HG02678 (cell line): ENCODE measurements at regions not wholly inside any gene's neighbourhood (a gene's known extent, or its start where the extent isn't known, plus 50 kb on each side); places are given as distances from the start of the nearest gene placed in this dataset.
"Not testable (repeated sequence)": the region's sequence is repeated elsewhere in the genome, so short reads cannot be mapped to it uniquely, and the experiment has no call there.

Experiments used
- ATAC-seq: cut with Tn5 transposase; IDR thresholded peaks from one replicate; pipeline ENCODE4 v1.9.1; 2021; ENCODE audit warnings: mild to moderate bottlenecking, moderate library complexity; ENCODE audit not compliant: unreplicated experiment

- not testable (repeated sequence) for ATAC-seq
These were observed 127.0 kb upstream of the NBPF11 start for GRCh38 chr1:148279002-148279542.

DNA sequence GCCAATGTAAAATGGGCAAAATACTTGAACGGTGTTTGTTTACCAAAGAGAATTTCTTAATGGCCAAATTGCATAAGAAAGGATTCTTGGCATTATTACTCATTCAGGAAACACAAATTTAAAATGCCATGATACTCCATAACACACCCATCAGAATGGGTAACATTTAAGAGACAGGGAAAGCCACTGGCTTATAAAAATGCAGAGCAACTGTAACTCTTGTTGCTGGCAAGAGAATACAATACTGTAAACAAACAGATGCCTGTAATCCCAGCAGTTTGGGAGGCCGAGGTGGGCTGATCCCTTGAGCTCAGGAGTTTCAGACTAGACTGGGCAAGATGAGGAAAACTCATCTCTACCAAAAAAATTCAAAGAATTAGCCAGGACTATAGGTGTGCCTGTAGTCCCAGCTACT lies 125.8 kb upstream of the NBPF11 start:
- ATAC-seq = not testable (repeated sequence)

DNA sequence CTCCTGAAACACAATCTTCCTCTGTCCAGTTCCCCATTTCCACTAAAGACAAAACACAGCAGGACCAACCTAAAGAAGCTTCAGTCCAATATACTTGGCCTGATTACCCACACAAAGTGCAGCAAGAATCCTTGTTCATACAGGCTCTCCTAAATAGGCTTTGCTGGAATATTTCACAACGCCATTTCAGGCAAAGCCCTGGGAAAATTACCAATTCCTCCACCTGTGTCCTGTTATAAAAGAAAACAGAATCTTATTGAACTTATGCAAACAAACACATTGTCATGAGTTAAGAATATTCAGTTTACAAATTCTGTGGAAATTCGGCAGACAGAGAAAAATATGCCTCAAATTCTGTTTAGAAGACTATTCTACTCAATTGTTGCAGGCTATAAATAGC lies 115.0 kb upstream of the NBPF11 start:
- ATAC-seq = not testable (repeated sequence)

DNA sequence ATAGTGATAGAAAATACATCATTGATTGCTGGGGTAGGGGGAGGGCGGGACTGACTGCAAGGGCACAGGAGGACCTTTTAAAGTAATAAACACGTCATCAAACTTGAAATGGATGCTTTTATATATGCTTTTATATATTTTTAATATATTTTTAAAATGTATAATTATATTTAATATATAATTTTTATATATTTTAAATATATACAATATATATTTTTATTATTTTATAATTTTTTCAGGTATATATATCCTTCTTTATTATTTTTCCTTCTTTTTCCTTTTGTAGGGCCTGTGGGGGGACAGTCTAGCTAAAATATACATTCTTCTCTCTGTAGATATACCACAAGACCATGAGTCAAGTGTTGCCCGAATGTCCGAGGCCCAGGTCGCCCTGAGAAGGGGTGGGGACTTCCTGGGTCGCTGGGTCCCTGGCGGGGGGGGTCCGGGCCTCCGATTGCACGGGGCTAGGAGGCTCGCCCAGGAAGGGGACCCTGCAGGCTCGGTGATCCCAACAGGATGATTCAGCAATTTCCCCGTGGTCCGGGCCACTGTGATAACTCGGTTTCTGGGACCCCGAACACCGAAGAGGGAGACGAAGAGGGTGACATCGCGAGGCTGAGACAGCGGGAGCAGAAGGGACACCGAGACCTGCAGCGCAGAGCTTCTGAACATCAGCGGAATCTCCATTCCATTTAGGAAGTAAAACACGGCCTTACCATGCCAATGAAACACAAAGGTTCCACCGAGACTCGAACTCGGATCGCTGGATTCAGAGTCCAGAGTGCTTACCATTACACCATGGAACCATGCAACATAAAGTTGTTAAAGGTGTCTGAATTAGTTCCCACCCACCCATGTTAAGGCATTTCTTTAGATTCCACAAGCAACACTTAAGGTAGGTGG lies 112.5 kb upstream of the NBPF11 start:
- no peak for ATAC-seq

- ATAC-seq = no peak
These were observed 111.8 kb upstream of the NBPF11 start for GRCh38 chr1:148263906-148264255.

GRCh38 chr1:148263128-148263905 lies 111.2 kb upstream of the NBPF11 start:
- peak; percentile 72 for ATAC-seq

DNA sequence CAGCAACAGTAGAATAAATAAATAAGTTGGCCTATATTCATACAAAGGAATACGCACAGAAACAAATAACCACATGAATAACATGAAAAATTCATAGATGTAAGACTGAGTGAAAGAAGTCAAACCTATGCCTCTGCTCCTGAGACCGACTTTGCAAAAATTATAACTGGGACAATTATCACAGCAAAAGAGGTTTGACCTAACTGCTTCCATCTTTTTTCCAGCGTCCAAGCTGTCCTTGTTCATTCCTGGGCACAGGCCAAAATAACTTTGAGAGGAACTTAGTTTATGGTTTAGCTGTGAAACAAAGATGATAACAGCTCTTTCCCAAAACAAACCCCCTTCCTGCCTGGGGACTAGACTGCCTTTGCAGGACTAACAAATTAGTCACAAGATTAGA lies 109.6 kb upstream of the NBPF11 start:
- not testable (repeated sequence) for ATAC-seq

DNA sequence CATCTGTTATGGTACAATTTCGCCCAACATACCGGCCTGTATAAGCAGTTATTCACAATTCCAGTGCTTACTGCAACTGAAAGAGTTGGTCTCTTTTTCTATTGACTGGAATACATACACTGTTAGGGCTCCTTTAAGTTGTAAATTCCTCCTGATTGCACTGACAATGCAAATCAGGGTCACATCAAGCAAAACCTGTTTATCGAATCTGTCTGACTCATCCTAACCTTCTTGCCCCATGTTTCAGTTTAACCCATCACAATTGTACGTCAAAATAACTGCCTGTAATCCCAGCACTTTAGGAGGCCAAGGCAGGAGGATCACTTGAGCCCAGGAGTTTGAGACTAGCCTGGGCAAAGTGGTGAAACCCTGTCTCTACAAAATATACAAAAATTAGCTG lies 105.8 kb upstream of the NBPF11 start:
- ATAC-seq = not testable (repeated sequence)

GRCh38 chr1:148254611-148255429 lies 102.7 kb upstream of the NBPF11 start:
- not testable (repeated sequence) for ATAC-seq

DNA sequence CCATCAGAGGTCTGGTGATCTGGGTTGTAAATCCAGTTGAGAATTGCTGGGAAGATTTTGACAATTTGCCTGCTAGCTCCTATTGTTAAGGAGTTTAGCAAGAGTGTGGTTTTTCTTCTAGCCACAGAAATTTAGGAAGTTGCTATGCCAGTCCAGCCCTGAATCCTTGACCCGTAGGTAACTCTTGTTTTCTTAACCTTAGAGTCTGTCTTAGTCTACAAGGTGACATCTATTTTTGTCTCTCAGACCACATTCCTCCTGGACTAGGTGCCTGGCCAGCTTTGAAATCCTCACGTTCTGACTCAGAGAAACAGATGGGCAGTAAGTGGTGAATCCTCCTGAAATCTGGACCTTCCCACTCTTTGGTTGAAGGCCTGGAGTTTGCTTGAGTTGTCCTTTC lies 101.7 kb upstream of the NBPF11 start:
- not testable (repeated sequence) for ATAC-seq

DNA sequence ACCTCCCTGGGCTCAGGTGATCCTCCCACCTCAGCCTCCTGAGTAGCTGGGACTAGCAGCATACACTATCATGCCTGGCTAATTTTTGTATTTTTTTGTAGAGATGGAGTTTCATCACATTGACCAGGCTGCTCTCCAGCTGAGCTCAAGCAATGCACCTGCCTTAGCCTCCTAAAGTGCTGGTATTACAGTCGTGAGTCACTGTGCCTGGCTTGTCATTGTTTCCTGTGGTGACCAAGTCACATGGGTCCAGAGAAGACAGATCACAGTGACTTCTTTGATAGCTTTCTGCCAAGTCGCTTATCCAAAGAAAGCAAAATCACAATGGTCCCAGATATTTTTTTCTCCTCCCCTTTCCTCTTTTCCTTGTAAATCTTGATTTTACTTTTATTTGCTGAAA lies 96.7 kb upstream of the NBPF11 start:
- ATAC-seq = not testable (repeated sequence)

GRCh38 chr1:148246258-148246861 lies 94.3 kb upstream of the NBPF11 start:
- ATAC-seq = not testable (repeated sequence)

DNA sequence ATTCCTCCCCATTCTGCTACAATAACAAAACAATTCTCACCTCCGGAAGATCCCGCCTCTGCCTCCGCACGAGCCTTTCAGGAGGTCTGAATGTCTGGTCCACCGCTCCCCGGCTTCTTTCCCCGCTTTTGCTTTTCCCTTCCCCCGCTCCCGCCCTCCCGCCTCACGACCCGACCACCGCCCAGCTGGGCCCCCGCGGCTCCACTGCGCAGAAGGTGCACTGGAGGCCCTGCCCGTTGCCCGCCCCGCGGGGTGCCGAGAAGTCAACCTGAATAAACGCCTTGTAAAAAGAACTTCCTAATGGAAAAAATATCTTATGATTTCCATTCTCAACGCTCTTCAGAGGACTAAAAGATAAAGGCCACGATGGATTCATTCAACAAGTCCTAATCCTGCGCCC lies 93.8 kb upstream of the NBPF11 start:
- ATAC-seq = not testable (repeated sequence)

GRCh38 chr1:148245443-148245842 lies 93.4 kb upstream of the NBPF11 start:
- not testable (repeated sequence) for ATAC-seq

- not testable (repeated sequence) for ATAC-seq
These were observed 81.2 kb upstream of the NBPF11 start for GRCh38 chr1:148233250-148233649.

DNA sequence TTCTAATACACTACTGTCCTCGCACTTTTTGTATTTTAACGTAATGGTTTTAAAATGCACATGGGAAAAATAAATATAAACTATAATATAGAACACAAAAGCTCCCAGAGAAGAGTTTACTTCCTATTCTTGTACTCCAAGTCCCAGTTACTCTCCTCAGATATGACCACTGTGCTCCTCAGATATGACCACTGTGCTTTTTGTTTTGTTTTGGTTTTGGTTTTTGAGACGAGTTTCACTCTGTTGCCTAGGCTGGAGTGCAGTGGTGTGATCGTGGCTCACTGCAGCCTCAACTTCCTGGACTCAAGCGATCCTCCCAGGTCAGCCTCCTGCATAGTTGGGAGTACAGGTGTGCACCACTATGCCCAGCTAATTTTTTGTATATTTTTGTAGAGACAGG lies 76.8 kb upstream of the NBPF11 start:
- ATAC-seq = not testable (repeated sequence)

- ATAC-seq = not testable (repeated sequence)
These were observed 70.5 kb upstream of the NBPF11 start for GRCh38 chr1:148222399-148223159.

DNA sequence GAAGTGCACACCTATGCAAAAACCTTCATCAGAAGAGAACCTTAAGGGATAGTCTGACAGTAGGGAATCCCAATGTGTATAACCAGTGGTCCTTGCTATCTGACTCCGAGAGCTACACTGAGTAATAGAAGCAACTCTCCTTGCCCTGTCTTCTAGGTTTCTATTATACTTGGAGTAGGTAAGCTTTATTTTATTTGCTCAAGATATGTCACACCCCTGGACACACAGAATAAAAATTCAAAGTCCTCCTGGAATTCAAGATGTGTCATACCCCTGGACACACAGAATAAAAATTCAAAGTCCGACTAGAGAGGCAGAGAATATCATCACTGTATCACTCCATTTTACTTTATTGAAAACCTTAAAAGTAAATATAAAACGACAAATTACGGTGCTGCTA lies 69.5 kb upstream of the NBPF11 start:
- ATAC-seq = not testable (repeated sequence)

GRCh38 chr1:148219229-148219628 lies 67.1 kb upstream of the NBPF11 start:
- ATAC-seq = not testable (repeated sequence)
